HG02885 (cell line): ENCODE measurements at regions not wholly inside any gene's neighbourhood (a gene's known extent, or its start where the extent isn't known, plus 50 kb on each side); places are given as distances from the start of the nearest gene placed in this dataset.

ENCODE experiments used
- ATAC-seq: cut with Tn5 transposase; IDR thresholded peaks from one replicate; pipeline ENCODE4 v1.9.1; 2021; ENCODE audit warnings: mild to moderate bottlenecking; ENCODE audit not compliant: unreplicated experiment, poor library complexity

- ATAC-seq = no peak
These were observed 96.6 kb upstream of the POU2AF2 start for GRCh38 chr11:111148953-111149352.

GRCh38 chr11:111148121-111148520 is 97.4 kb upstream of the POU2AF2 start:
- ATAC-seq = no peak

- no peak for ATAC-seq
These were observed 107.7 kb upstream of the POU2AF2 start for GRCh38 chr11:111137846-111138245.

- ATAC-seq = no peak
These were observed 109.6 kb upstream of the POU2AF2 start for GRCh38 chr11:111135778-111136570.

- no peak for ATAC-seq
These were observed 110.4 kb upstream of the POU2AF2 start for GRCh38 chr11:111135101-111135500.

GRCh38 chr11:111128076-111128870 is 117.3 kb upstream of the POU2AF2 start:
- no peak for ATAC-seq

GRCh38 chr11:111124724-111125123 is 120.8 kb upstream of the POU2AF2 start:
- ATAC-seq = no peak

- peak; percentile 79 for ATAC-seq
These were observed 121.8 kb upstream of the POU2AF2 start for GRCh38 chr11:111123463-111124398.

GRCh38 chr11:111120696-111121302 is 124.7 kb upstream of the POU2AF2 start:
- ATAC-seq = no peak

- no peak for ATAC-seq
These were observed 125.4 kb upstream of the POU2AF2 start for GRCh38 chr11:111120161-111120560.

- no peak for ATAC-seq
These were observed 125.8 kb upstream of the POU2AF2 start for GRCh38 chr11:111119751-111120150.

- ATAC-seq = no peak
These were observed 129.6 kb upstream of the POU2AF2 start for GRCh38 chr11:111115890-111116289.

- ATAC-seq = no peak
These were observed 131.4 kb upstream of the POU2AF2 start for GRCh38 chr11:111114091-111114490.

- no peak for ATAC-seq
These were observed 132.9 kb upstream of the POU2AF2 start for GRCh38 chr11:111112614-111113013.

- no peak for ATAC-seq
These were observed 138.0 kb upstream of the POU2AF2 start for GRCh38 chr11:111107501-111107900.

- no peak for ATAC-seq
These were observed 138.9 kb upstream of the POU2AF2 start for GRCh38 chr11:111106641-111107040.

- ATAC-seq = no peak
These were observed 140.0 kb upstream of the POU2AF2 start for GRCh38 chr11:111105566-111105965.

- no peak for ATAC-seq
These were observed 141.3 kb upstream of the POU2AF2 start for GRCh38 chr11:111104185-111104584.

GRCh38 chr11:111101881-111102280 is 143.6 kb upstream of the POU2AF2 start:
- ATAC-seq = no peak
